DOHH2 (cell line): ENCODE measurements at regions not wholly inside any gene's neighbourhood (a gene's known extent, or its start where the extent isn't known, plus 50 kb on each side); places are given as distances from the start of the nearest gene placed in this dataset.

ENCODE experiments used
- H3F3A ChIP-seq: fragments of 200-600 bp; sonication (generic), shearing (Covaris generic); 2 replicates; pipeline ENCODE4 v1.6.0; 2016; ENCODE audit warnings: antibody characterized with exemption, mild to moderate bottlenecking; ENCODE audit not compliant: control insufficient read depth, insufficient read depth
- H3K27ac ChIP-seq: fragments of 200-600 bp; sonication (generic); 2 replicates; pipeline ENCODE4 v1.5.1; 2014; ENCODE audit warnings: low read depth, mild to moderate bottlenecking, low read length, moderate library complexity
- H3K27me3 ChIP-seq: fragments of 200-600 bp; sonication (generic); 2 replicates; pipeline ENCODE4 v1.6.1; 2014; ENCODE audit warnings: mild to moderate bottlenecking, low read length, mixed read lengths; ENCODE audit not compliant: control insufficient read depth
- H3K36me3 ChIP-seq: fragments of 200-600 bp; sonication (generic); 2 replicates; pipeline ENCODE4 v1.6.1; 2014; ENCODE audit warnings: mild to moderate bottlenecking, low read length, moderate library complexity, mixed read lengths; ENCODE audit not compliant: control insufficient read depth
- H3K4me1 ChIP-seq: fragments of 200-600 bp; sonication (generic); 2 replicates; pipeline ENCODE4 v1.6.1; 2014; ENCODE audit warnings: mild to moderate bottlenecking, low read length, mixed read lengths; ENCODE audit not compliant: control insufficient read depth
- H3K4me2 ChIP-seq: fragments of 200-600 bp; sonication (generic); 2 replicates; pipeline ENCODE4 v1.6.0; 2014; ENCODE audit warnings: mild to moderate bottlenecking, low read length, moderate library complexity
- H3K4me3 ChIP-seq: fragments of 200-600 bp; sonication (generic); 2 replicates; pipeline ENCODE4 v1.5.1; 2014; ENCODE audit warnings: mild to moderate bottlenecking, low read length, mixed read lengths
- H3K79me2 ChIP-seq: fragments of 200-600 bp; sonication (generic); 2 replicates; pipeline ENCODE4 v1.6.1; 2014; ENCODE audit warnings: mild to moderate bottlenecking, low read length, mixed read lengths; ENCODE audit not compliant: control insufficient read depth
- H3K9me2 ChIP-seq: fragments of 200-600 bp; sonication (generic); replicated peaks from 2 replicates; pipeline ENCODE4 v1.6.1; 2014; ENCODE audit warnings: mild to moderate bottlenecking, low read length, mixed read lengths; ENCODE audit not compliant: control insufficient read depth
- H3K9me3 ChIP-seq: fragments of 200-600 bp; sonication (generic); 2 replicates; pipeline ENCODE4 v1.6.1; 2014; ENCODE audit warnings: antibody characterized with exemption, low read length, mixed read lengths; ENCODE audit not compliant: control insufficient read depth, insufficient read depth
- H4K20me1 ChIP-seq: fragments of 200-600 bp; sonication (generic); 2 replicates; pipeline ENCODE4 v1.6.0; 2014; ENCODE audit warnings: low read depth, mild to moderate bottlenecking, antibody characterized with exemption, low read length, moderate library complexity; ENCODE audit not compliant: control insufficient read depth, insufficient read depth
- EZH2phosphoT487 ChIP-seq: fragments of 200-600 bp; sonication (generic); IDR thresholded peaks from 2 replicates; pipeline ENCODE4 v1.6.1; 2017; ENCODE audit warnings: borderline replicate concordance, mild to moderate bottlenecking, antibody characterized with exemption, low read length, moderate library complexity, mixed read lengths
- TF ChIP-seq, protein P1 (sequence below): fragments of 200-600 bp; sonication (generic); IDR thresholded peaks from one replicate; pipeline ENCODE4 v1.5.1; 2014; ENCODE audit warnings: antibody characterized with exemption, mild to moderate bottlenecking, low read depth, low read length; ENCODE audit not compliant: poor library complexity, severe bottlenecking

DNA sequence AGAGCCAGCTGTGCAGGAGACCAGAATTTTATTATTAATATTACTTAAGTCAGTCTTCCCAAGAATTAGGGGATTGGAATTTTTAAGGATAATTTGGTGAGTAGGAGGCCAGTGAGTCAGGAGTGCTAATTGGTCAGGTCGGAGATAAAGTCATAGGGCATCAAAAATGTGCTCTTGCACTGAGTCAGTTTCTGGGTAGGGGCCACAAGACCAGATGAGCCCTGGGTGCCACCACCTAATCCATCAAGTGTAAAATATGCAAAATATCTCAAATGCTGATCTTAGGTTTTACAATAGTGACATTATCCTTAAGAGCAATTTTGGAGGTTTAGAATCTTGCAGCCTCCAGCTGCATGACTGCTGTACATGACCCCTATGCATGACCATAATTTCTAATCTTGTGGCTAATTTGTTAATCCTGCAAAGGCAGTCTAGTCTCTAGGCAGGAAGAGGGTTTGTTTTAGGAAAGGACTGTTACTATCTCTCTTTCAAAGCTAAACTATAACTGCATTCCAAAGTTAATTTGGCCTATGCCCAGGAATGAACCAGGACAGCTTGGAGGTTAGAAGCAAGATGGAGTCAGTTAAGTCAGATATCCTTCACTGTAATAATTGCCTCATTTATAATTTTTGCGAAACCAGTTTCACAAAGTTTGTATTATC is 215.9 kb downstream of the RNF152 start:
- H3K27ac ChIP-seq = no peak overlapping the region
- no peaks in the 10 kb centered on the region for H3K27me3 ChIP-seq
- TF ChIP-seq, protein P1, sequence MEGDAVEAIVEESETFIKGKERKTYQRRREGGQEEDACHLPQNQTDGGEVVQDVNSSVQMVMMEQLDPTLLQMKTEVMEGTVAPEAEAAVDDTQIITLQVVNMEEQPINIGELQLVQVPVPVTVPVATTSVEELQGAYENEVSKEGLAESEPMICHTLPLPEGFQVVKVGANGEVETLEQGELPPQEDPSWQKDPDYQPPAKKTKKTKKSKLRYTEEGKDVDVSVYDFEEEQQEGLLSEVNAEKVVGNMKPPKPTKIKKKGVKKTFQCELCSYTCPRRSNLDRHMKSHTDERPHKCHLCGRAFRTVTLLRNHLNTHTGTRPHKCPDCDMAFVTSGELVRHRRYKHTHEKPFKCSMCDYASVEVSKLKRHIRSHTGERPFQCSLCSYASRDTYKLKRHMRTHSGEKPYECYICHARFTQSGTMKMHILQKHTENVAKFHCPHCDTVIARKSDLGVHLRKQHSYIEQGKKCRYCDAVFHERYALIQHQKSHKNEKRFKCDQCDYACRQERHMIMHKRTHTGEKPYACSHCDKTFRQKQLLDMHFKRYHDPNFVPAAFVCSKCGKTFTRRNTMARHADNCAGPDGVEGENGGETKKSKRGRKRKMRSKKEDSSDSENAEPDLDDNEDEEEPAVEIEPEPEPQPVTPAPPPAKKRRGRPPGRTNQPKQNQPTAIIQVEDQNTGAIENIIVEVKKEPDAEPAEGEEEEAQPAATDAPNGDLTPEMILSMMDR = no peak
- no peak for TF ChIP-seq EZH2phosphoT487
- no peak overlapping the region for H3K4me2 ChIP-seq
- no peaks in the 10 kb centered on the region for H3K36me3 ChIP-seq
- no peak overlapping the region for H3K4me3 ChIP-seq
- H3F3A ChIP-seq = no peaks in the 10 kb centered on the region
- no peaks in the 10 kb centered on the region for H3K79me2 ChIP-seq
- H3K4me1 ChIP-seq = no peaks in the 10 kb centered on the region
- H3K9me3 ChIP-seq = no peaks in the 10 kb centered on the region
- no peaks in the 10 kb centered on the region for H3K9me2 ChIP-seq
- no peaks in the 10 kb centered on the region for H4K20me1 ChIP-seq

DNA sequence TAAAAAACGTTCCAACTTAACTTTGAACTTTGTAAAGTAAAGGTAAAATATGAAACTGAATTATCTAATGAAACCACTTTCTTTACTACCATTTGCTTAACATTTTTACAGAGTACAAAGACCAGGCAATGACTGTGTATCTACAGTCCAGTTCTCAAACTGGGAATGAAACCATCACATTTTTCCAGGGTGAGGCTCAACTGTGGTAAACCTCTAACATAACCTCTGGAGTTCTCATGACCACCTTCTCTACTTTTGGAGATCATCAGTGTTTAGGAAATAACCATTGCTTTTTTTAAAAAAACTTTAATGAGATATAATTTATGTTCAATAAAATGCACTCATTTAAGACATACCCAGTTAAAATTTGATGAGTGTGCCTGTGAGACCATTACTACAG is 223.5 kb downstream of the RNF152 start:
- Histone ChIP-seq H3K27me3 (no peaks in the 10 kb centered on the region), H3K4me1 (no peaks in the 10 kb centered on the region), H3K9me2 (no peaks in the 10 kb centered on the region), H4K20me1 (no peaks in the 10 kb centered on the region), H3K9me3 (no peaks in the 10 kb centered on the region), H3K79me2 (no peaks in the 10 kb centered on the region), H3K36me3 (no peaks in the 10 kb centered on the region), H3F3A (no peaks in the 10 kb centered on the region), H3K4me2 (no peak overlapping the region), H3K27ac (no peak overlapping the region), H3K4me3 (no peak overlapping the region)
- TF ChIP-seq EZH2phosphoT487 = no peak
- TF ChIP-seq, protein P1 = no peak

DNA sequence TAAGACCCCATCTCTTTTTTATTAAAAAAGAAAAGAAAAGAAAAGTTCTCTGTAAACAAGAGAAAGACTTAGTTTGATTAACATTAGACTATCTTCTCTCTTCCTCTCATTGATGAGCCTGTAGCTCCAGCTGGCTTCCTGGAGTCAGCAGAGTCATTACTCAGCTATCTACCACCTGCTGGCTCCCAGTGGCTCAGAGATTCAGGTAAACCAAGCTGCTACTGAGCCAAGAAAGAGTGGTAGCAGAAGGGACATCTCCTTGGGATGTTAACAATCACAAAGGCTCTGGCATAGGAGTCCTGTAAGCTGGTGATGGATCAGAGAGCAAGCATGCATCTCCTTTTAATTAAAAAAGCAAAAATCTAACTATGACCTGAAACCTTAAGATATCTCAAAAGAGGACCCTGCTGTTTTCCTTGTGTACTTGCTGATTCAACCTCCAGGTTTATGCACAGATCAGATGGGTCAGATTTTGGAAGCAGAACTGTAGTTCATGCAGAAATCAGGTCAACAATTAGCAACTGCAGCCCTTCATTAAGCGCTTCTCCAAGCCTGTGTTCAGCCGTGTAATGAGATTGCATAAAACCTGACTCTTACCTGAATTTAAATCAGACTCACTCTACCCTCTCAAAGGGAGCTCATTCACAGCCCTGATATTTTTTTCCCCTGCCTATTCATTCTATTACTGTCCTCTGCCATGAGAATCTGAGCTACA is 225.8 kb downstream of the RNF152 start:
- H3K4me1 ChIP-seq = no peaks in the 10 kb centered on the region
- H3K27me3 ChIP-seq = no peaks in the 10 kb centered on the region
- no peaks in the 10 kb centered on the region for H3K36me3 ChIP-seq
- H3K79me2 ChIP-seq = no peaks in the 10 kb centered on the region
- no peaks in the 10 kb centered on the region for H4K20me1 ChIP-seq
- no peaks in the 10 kb centered on the region for H3F3A ChIP-seq
- no peaks in the 10 kb centered on the region for H3K9me2 ChIP-seq
- no peak overlapping the region for H3K4me2 ChIP-seq
- TF ChIP-seq EZH2phosphoT487 = no peak
- TF ChIP-seq, protein P1 = no peak
- no peaks in the 10 kb centered on the region for H3K9me3 ChIP-seq
- no peak overlapping the region for H3K4me3 ChIP-seq
- H3K27ac ChIP-seq = no peak overlapping the region
